ENCODE measurements at regions not wholly inside any gene's neighbourhood (a gene's known extent, or its start where the extent isn't known, plus 50 kb on each side); places are given as distances from the start of the nearest gene placed in this dataset.

- DNase-seq (ENCODE audit: extremely low spot score), result no peak
- CTCF ChIA-PET, result no interaction called here
- TF ChIP-seq, protein P1, sequence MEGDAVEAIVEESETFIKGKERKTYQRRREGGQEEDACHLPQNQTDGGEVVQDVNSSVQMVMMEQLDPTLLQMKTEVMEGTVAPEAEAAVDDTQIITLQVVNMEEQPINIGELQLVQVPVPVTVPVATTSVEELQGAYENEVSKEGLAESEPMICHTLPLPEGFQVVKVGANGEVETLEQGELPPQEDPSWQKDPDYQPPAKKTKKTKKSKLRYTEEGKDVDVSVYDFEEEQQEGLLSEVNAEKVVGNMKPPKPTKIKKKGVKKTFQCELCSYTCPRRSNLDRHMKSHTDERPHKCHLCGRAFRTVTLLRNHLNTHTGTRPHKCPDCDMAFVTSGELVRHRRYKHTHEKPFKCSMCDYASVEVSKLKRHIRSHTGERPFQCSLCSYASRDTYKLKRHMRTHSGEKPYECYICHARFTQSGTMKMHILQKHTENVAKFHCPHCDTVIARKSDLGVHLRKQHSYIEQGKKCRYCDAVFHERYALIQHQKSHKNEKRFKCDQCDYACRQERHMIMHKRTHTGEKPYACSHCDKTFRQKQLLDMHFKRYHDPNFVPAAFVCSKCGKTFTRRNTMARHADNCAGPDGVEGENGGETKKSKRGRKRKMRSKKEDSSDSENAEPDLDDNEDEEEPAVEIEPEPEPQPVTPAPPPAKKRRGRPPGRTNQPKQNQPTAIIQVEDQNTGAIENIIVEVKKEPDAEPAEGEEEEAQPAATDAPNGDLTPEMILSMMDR (IDR thresholded peaks at IDR 0.05; ENCODE audit: control extremely low read depth, extremely low read depth, low read depth, missing control alignments), result no peak
- POLR2A ChIA-PET, result no interaction called here
Measured at GRCh38 chr3:109963831-109964230, 626.5 kb upstream of the DPPA4 start.

DNA sequence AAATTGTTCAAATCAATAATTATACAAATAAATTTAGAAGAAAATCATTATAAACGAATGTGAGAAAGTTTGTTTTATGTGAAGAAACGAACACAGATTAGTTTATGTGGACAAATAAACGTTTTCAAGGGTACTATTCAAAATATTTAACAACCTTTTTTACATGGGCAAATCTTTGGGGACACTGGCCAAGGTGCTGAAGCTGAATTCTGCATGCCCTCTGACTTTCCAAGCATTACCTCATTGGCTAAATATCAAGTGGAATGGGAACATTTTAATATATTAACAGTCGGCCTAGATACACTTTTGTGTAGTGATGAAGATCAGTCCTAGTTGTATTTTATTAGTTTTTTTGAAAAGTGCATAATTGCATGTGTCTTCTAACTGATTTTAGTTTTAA, 636.4 kb upstream of the DPPA4 start:
- DNase-seq (ENCODE audit: extremely low spot score), result no peak
- CTCF ChIA-PET, result no interaction called here
- TF ChIP-seq, protein P1 (IDR thresholded peaks at IDR 0.05; ENCODE audit: control extremely low read depth, extremely low read depth, low read depth, missing control alignments), result no peak
- POLR2A ChIA-PET, result no interaction called here

- CTCF ChIA-PET, result interaction anchor here (2.3 kb wide), 1 partner anchor 11 kb away, joined by 6 read pairs; no protein-coding TSS in a partner anchor
- TF ChIP-seq, protein P1 (IDR thresholded peaks at IDR 0.05; ENCODE audit: control extremely low read depth, extremely low read depth, low read depth, missing control alignments), result no peak
- DNase-seq (ENCODE audit: extremely low spot score), result no peak
- POLR2A ChIA-PET, result no interaction called here
Measured at GRCh38 chr3:109977897-109978296, 640.6 kb upstream of the DPPA4 start.

DNA sequence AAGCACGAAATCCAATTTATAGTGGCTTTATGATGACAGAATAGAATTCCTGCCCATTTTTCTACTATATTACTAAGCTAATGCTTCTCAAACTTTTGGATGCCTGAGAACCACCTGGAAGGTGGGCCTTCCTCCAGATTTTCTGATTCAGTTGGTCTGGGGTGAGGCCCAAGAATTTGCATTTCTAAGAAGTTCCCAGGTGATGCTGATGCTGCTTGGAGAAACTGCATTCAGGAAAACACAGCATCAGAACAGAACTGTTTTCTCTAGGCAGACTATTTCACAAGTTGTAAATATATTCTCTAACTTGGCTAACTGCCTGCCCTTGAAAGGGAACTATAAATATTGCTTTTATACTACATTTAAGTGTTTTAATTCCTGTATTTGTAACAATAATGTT, 644.9 kb upstream of the DPPA4 start:
- TF ChIP-seq, protein P1 (IDR thresholded peaks at IDR 0.05; ENCODE audit: control extremely low read depth, extremely low read depth, low read depth, missing control alignments), result no peak
- ChIA-PET POLR2A (no interaction called here), CTCF (interaction anchor here (2.2 kb wide), 1 partner anchor 10 kb away, joined by 12 read pairs; no protein-coding TSS in a partner anchor)

GRCh38 chr3:109984976-109985375, 647.6 kb upstream of the DPPA4 start:
- POLR2A ChIA-PET, result no interaction called here
- CTCF ChIA-PET, result interaction anchor here (0.7 kb wide), 1 partner anchor 31 kb away, joined by 3 read pairs; no protein-coding TSS in a partner anchor
- TF ChIP-seq, protein P1 (IDR thresholded peaks at IDR 0.05; ENCODE audit: control extremely low read depth, extremely low read depth, low read depth, missing control alignments), result no peak
- DNase-seq (ENCODE audit: extremely low spot score), result no peak

More for the DNA sequence above, 644.9 kb upstream of the DPPA4 start:
- no peak for DNase-seq (ENCODE audit: extremely low spot score)

DNA sequence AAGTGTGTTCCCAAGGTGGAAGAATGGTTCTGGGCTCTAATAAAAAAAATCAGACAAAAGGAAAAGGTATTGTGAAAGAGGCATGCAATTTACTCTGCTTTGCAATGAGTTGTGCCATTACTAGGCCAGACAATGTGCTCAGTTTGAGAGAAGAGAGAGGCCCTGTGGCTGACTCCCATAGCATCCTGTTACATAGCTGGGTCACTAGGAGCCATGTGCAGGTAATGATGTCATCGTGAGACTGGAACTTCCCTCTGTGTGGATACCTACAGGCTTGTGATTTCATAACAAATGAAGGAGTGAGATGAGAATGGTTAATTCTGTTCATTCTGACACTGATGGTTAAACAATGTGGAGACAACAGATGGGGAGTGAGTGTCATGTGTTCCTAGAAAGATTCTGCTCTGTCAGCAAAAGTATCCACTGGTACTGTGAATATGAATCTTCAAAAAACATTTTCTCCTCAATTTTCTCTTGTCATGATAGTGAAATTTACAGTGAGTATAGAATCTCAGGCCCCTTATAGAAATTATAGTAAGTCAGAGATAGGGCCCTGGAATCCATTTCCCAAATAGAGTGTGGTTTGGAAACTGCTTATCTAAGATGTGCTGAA, 648.7 kb upstream of the DPPA4 start:
- ChIA-PET CTCF (no interaction called here), POLR2A (no interaction called here)
- TF ChIP-seq, protein P1 (IDR thresholded peaks at IDR 0.05; ENCODE audit: control extremely low read depth, extremely low read depth, low read depth, missing control alignments), result no peak
- DNase-seq (ENCODE audit: extremely low spot score), result no peak

All from GM10248 (cell line).